Right renal pelvis (tissue), 4 donors: ENCODE measurements at regions not wholly inside any gene's neighbourhood (a gene's known extent, or its start where the extent isn't known, plus 50 kb on each side); places are given as distances from the start of the nearest gene placed in this dataset.

Experiments used
- DNase-seq, 4 donors: peaks; one replicate each; pipeline ENCODE4 v3.0.0-alpha.2; 2013; ENCODE audit warnings: low read depth in 4 of 4, low spot score in 3 of 4, missing footprints in 1 of 4

DNA sequence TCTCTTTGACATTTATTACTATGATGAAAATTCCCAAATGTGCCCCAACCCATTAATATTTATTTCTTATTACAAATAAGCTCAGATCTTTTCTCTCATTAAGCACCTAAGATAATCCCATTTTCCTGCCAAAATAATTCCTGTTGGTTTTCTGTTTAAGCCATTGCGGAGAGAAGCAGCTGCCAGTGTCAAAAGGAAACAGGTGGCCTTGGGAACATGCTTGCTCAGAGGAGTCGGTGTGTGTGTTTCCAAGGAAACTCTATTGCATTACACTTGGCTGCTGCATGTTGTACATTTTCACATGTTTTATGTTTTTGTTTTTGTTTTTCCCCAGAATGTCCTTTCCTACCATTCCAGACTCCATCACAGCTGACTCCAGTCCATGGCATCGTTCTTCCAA lies 56.4 kb downstream of the CD24 start:
- no peak for DNase-seq

DNA sequence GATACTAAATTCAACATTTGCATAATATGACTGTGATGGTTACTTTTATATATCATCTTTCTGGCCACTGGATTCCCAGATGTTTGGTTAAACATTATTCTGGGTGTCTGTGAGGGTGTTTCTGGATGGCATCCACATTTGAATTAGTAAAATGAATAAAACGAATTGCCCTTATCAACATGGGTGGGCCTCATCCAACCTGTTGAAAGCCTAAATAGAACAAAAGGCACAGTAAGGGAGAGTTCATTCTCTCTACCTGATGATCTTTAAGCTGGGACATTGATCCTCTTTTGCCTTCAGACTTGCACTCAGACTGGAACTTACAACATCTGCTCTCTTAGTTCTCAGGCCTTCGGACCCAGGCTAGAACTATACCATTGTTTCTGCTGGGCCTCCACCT lies 57.6 kb downstream of the CD24 start:
- no peak for DNase-seq

DNA sequence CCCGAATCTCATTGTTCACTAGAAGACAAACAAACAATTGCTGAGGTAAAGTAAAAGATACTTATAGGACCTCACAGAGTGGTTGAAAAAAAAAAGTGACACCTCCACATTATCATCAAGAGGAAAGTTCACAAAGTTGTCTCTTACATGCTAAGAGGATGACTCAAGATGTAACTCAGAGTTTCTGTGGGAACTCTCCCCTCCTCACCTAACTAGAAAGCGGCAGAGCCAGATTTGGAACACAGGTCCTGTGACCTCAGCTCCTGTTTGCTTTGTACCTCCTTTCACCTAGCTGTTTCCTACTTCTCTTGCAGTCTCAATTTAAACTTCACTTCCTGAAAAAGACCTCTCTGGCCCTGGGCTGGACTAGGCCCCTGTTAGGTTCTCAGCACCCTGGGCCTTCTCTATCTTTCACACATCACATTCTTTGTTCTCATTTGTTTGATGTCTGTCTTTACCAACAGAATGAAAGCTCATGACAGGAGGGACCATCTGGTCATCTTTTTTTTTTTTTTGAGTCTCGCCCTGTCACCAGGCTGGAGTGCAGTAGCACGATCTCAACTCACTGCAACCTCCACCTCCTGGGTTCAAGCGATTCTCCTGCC lies 60.8 kb downstream of the CD24 start:
- no peak for DNase-seq

DNA sequence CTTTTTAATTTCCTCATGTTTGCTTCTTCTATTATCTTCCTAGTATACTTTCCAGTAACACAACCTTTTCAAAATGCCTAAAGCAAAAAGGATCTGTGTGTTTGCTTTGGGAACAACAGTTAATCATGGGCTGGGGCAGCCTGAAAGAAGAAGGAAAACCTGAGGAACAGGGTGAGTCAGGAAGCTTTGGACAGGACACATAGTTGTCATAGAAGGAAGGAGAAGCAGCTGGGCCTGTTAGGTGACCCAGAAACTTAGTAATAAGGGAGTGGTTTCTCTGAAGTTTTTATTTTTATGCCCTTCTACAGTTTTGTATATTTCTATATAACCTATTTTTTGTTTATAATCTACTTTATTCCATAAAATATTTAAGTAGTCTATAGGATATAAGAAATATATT lies 61.4 kb downstream of the CD24 start:
- DNase-seq: no peak

DNA sequence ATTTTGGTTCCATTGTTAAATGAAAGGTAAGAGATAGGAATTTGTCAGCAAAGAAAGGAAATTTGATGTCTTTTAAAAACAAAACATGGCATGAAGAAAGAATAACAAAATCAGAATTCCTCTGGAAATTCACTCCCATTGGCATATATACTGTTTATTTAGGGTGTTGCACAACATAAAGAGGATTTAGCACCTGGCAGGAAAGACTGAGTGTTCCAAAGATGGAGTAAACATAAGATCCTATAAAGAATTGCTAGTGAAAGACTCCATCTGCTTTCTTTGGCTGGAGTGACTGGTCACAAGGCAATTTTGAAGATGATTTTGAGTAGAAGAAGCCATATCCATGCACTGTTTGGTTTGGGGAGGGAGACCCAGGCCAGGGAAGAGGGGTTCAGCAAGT lies 62.4 kb downstream of the CD24 start:
- no peak for DNase-seq

DNA sequence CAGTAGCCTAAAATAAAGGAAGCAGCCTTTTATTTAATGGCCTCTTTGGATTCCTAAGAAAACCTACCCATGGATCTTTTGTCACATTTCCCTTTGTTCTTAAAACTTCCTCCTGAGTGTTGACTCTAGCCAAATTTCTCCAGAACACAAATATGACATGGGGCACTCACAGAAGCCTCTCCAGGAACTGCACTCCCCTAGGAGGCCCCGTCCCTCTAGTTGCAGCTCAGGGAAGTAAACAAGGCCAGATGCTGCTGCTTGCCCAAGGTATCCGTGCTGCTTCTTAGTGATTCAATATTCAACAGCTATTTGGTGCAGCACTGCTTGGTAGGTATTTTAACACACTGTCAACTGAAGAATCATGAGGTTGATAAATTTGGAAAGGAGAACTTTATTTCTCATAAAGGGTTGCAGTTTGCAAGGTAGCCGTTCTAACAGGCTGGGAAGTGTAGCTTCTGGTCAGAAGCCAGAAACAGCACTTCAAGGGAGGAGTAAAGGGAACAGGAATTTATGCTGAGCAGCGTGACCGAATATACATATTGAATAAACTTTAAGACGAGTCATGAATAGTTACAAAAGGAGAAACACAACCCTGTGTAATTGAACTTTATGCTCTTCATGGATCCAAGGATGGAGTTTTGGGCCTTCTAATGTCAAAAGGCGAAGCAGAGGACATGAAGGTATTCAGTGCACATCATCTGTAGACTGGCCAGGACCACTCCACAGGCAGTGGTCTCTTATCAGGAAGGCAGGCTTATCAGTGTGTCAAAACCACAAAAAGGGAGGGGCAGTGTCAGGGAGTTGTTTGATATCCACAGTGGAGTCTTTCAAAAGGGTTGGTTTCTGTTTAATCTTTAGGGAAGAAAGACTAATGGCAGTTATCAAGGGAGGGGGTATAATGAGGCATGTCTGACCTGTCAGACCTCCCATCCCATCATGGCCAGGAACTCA lies 63.3 kb downstream of the CD24 start:
- DNase-seq: no peak

DNA sequence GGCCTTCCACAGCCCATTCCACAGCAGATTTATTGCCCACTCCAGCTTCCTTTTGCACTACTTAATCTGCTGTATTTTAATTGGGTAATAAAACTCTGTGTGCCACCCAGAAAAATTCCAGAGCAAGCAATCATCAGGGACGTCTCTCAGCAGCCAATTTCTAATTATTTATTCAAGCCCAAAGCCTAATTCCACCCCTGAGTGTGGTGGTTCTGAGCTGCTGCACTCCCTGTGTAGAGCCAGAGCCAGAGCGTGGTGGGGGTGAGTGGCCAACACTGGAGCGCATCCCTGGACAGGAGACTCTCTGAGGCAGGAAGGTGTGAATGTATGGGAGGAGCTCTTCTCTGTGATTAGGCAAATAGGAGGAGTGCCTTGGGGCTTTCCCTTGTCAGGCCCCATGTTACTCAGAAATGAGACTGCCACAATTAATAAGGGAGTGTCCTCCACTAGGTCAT lies 66.1 kb downstream of the CD24 start:
- peak in 3 of 4 donors; percentile 25 to 35 (median 34) for DNase-seq

DNA sequence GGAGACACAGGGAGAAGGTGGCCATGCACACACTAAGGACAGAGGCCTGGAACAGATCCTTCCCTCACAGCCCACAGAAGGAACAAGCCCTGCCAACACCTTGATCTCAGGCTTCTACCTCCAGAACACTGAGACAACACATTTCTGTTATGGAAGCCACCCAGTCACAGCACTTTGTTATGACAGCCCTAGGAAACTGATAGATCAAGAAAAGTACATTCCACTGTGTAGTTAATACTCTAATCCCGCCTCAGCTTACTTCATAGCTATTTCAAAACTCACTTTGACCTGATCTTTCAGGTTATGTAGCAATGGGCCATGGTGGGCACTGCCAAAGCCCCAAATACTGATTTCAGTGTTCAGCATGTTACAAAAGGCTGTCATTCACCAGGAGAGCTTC lies 66.8 kb downstream of the CD24 start:
- no peak for DNase-seq

DNA sequence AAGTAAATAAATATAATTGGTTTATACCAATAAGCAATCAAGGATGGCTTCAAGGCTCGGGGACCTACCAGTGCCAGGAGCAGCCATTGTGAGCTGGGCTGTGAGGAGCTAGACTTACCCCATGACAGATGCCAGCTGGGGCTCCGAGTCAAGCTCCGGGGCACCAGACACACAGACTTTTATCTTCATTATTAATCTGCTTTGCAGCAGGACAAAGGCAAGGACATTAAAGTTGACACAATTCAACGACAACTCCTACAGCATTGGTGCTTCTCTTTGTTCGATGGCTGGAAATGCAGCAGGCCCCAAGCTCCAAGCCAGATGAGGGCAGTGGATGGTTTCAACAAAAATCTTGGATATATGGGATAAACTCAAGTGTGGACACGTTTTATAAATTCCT lies 68.3 kb downstream of the CD24 start:
- DNase-seq: no peak

DNA sequence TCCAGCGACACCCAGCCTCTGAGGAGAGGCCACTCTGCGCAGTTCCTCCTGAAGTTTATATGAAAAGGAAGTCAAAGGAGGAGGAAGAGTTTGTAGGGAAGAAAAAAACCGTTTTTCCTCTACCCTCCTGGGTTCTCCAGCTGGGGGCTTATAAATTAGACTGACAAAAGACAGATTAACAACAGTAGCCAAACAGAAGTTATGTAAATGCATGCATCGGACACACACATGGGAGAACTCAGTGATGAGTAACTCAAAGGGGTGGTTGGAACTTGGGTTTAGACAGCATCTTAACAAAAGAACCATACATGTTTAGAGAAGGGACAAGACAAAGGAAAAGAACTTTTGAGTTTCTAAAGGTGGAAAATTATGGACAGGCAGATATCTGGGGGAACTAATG lies 71.2 kb downstream of the CD24 start:
- DNase-seq: no peak

DNA sequence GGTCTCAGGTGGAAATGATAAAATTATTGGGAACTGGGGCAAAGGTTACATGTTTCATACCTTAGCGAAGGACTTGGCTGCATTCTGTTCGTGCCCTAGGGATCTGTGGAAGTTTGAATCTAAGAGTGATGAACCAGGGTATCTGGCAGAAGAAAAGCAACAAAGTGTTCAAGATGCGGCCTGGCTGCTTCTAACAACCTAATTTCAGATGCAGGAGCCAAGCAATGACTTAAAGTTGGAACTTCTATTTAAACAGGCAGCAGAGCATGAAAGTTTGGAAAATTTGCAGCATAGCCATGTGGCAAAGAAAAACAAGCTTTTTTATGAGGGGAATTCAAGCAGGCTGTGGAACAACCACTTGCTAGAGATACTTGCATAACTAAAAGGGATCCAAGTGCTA lies 73.5 kb downstream of the CD24 start:
- no peak for DNase-seq

DNA sequence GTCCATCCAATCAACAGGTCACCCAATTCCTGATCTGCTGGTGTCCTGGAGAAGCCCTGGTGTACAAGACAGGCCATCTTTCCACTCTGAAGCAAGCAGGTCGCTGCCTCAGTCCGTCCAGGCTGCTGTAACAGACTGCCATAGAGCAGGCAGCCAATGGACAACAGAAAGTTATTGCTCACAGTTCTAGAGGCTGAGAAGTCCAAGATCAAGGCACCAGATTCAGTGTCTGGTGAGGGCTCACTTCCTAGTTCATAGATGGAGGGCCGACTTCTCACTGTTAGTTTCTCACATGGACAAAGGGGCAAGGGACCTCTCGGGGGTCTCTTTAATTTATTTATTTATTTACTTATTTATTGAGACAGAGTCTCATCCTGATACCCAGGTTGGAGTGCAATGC lies 74.8 kb downstream of the CD24 start:
- no peak for DNase-seq

DNA sequence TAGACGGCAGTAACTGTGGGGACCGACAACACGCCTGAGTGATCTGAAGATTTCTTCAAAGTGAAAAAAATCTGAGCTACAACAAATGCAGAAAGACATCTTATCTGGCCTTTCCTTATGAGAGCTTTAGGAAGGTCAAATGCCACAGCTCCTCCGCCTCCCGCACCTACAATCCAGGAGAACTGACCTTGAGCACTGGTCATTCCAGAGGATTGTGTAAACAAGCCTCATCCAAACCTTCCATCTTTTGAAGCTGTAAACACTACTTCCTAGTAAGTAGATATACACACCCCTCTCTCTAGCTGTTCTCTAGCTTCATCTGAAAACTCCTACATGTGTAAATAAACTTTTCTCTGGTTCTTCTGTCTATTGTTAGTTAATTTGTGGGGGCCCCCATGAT lies 76.9 kb downstream of the CD24 start:
- DNase-seq: no peak

DNA sequence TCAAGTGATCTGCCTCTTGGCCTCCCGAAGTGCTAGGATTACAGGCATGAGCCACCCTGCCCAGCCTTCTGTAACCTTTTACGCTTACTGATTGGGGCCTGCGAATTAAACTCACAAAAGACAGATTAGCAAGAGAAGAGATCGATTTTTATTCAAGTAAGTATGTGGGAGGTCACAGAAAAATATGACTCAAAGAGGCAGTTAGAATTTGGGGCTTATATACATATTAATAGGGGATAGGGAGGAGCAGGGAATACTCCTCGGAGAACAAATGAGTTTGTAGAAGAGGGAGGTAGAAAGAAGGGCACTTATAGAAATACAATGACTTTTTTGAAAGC lies 78.9 kb downstream of the CD24 start:
- DNase-seq: no peak

DNA sequence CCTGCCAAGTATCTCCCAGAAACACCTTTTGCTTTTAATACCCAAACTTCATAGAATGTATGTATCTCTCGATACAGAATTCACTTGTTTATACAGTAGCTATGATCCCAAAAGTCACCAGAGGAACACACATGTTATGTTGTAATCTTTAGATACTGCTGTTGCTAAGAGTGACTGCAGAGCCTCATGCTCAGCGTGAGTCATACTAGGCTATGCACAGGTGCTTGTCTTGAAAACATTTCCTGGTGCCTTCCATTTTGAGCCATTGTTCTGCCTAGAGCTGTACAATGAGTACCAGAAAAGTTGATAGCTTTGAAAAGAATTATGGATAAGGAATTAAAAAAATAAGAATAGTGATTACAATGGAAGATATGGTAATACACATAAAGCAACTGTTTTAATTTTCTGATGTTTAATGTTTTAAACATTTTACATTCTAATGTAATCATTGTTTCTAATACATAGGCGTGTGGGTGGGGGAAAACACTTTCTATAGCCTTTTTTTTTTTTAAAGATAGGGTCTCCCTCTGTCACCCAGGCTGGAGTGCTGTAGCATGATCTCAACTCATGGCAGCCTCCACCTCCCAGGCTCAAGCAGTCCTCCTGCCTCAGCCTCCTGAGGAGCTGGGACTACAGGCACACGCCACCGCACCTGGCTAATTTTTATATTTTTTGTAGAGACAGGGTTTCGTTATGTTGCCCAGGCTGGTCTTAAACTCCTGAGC lies 79.4 kb downstream of the CD24 start:
- no peak for DNase-seq

DNA sequence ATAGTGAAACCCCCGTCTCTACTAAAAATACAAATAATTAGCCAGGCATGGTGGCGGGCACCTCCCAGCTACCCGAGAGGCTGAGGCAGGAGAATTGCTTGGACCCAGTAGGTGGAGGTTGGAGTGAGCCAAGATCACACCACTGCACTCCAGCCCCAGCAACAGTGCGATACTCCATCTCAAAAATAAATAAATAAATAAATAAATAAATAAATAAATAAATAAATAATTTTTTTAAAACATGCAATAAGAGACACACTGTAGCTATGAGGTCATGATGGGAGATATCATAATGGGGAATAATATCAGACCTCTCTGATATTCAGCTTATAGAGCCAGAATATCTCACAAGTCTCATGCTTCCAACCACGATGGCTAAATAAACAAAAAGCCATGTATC lies 82.3 kb downstream of the CD24 start:
- DNase-seq: no peak

DNA sequence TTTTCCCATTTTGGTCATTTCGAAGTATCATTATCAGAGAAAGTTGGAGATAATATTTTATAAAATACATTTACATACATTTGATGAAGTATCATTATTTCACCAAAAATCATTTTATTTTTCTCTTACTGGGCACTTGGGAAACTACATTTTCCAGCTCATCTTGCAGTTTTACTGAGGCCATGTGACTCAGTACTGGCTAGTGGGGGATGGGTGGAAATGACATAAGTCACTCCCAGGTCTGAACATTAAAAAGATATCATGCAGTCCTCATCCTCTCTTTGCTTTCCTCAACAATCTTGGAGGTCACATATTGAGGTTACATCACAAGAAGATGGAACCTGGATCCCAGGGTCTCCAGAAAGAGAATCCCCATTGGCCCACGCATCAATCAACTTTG lies 84.1 kb downstream of the CD24 start:
- no peak for DNase-seq

DNA sequence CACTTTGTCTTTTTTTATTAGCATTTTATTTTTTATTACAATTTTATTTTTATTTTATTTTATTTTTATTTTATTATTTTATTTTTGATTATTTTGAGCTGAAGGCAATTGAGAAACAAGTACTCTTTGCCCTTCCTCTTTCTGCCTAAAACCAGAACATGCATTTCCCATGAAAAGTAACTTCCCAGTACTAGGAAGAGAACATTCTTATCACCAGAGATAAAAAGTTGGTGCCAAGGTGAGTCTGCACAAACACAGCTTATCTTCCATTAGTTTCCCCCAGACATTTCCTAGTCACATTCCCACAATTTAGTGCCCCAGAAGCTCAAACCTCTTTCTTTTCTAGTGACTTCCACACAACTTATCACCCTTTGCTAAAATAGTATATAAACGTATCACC lies 84.8 kb downstream of the CD24 start:
- DNase-seq: no peak

DNA sequence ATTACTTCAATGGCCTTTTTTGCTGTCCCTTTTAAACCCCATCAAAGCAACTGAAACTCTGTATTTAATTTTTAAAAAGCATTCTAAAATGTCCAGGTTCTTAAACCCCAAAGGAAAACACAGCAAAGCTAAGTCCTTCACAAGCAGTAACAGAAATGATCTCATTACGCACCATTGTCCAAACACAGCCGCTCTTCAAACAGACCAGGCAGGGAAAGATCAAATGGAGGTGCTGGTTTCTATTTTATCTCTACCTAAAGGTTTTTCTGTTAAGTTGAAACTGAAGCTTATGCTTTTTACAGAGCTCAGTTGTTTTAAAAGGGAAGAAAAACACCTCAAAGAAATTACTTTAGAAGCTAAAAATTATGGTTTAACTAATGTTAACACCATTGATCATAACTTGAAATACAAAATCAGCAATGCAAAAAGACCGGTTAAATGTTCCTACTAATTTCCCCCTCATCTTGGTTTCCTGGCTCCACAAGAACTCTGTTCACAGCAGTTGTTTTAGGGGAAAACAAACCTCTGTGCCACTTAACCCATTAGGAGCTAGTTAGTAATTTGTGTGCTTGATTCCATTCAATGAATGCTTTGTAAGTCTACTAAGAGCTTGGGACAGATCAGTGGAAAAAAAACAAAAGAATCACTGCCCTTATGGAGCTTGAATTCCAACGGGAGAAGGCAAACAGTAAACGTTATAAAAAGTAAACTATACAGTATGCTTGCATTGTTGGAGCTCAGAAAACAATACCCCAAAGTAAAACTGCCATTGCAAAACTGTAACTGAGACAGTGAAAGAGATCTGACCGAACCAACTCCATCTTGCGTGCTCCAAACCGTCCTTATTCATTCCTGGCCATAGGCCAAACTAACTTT lies 87.4 kb downstream of the CD24 start:
- no peak for DNase-seq

DNA sequence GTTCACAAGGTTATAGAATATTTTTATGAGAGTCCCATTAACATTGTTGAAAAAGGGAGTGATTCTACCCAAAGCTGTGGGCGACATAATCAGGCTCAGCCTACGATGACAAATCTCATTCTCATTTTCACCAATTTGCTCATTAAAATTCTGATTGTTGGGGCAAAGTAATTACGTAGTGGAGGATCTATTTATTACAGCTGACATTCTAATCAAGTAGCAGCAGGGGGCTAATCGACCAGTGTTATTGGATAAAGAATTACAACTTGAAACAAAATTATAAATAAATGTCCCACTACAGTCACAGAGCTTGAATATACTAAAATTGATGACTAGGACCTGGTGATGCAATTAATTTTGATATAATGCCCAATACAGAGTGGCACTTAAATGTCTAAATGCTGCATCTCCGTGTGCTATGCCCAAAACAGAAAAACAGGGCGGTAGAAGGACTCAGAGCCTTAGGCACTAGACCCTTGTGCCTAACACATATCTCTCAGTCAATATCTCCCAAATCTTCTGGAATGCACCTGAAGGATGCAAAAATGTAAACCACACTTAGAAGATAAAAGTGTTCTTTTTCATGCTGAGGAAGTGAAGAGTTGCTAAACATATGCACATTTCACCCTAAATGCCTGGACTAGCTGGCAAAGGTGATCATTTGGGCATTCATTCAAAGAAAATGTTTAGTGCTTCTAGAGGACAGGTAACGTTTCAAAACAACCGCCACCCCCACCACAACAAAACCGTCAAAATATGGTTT lies 88.3 kb downstream of the CD24 start:
- no peak for DNase-seq
